DOHH2 (cell line): ENCODE measurements at regions not wholly inside any gene's neighbourhood (a gene's known extent, or its start where the extent isn't known, plus 50 kb on each side); places are given as distances from the start of the nearest gene placed in this dataset.

Experiments used
- CTCF ChIP-seq: fragments of 200-600 bp; sonication (generic); IDR thresholded peaks from one replicate; pipeline ENCODE4 v1.5.1; 2014; ENCODE audit warnings: antibody characterized with exemption, mild to moderate bottlenecking, low read depth, low read length; ENCODE audit not compliant: poor library complexity, severe bottlenecking
- EZH2phosphoT487 ChIP-seq: fragments of 200-600 bp; sonication (generic); IDR thresholded peaks from 2 replicates; pipeline ENCODE4 v1.6.1; 2017; ENCODE audit warnings: borderline replicate concordance, mild to moderate bottlenecking, antibody characterized with exemption, low read length, moderate library complexity, mixed read lengths

DNA sequence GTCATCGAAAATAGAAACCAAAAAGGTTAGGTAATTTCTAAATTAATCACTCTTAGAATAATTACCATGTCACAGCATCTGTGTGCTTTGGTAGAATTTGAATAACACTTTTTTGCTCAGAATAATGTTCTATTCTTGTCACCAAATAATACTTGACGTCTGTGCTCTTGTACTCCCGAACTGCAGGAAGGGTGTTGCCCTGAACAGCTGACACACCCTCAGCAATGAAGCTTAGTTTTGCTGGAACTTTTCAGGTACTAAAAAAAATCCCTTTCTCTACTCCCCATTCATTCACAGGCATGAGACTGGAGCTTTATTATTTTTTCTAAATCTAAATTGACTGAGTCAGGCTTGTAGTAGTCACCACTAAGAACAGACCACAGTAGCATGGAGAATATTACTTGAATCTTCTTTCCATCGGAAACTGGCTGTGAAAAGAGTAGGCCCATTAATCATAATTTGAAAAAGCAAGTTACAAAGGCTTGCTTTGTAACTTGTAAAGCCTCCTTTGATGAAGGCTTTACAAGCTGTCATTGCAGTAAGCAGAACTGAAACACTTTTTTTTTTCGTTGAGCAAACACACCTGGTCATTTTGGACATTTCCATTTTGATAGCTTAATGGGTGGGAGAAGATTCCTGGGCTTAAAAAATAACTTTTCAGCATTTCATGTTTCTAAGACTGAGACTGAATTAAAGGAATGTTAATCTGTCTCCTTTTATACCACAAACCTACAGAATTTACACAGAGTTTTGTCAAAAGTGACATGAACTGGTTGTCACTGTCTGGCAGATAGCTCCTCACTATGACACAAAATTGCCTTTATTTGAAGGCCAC, 70.3 kb upstream of the PELI1 start:
- no peak for TF ChIP-seq CTCF
- TF ChIP-seq EZH2phosphoT487, result no peak
